ENCODE measurements at regions not wholly inside any gene's neighbourhood (a gene's known extent, or its start where the extent isn't known, plus 50 kb on each side); places are given as distances from the start of the nearest gene placed in this dataset.

GRCh38 chr2:2831633-2832032 lies 500.6 kb upstream of the MYT1L start:
- DNase-seq (ENCODE audit: low read depth, low spot score) = no peak

GRCh38 chr2:2830576-2830975 lies 499.5 kb upstream of the MYT1L start:
- no peak for DNase-seq (ENCODE audit: low read depth, low spot score)

GRCh38 chr2:2828774-2829368 lies 497.8 kb upstream of the MYT1L start:
- no peak for DNase-seq (ENCODE audit: low read depth, low spot score)

- no peak for DNase-seq (ENCODE audit: low read depth, low spot score)
Observed at GRCh38 chr2:2827761-2828221, 496.7 kb upstream of the MYT1L start.

- DNase-seq (ENCODE audit: low read depth, low spot score) = no peak
Observed at GRCh38 chr2:2827046-2827636, 496.1 kb upstream of the MYT1L start.

- no peak for DNase-seq (ENCODE audit: low read depth, low spot score)
Observed at GRCh38 chr2:2826621-2827020, 495.5 kb upstream of the MYT1L start.

GRCh38 chr2:2826209-2826551 lies 495.1 kb upstream of the MYT1L start:
- no peak for DNase-seq (ENCODE audit: low read depth, low spot score)

GRCh38 chr2:2825516-2826208 lies 494.6 kb upstream of the MYT1L start:
- DNase-seq (ENCODE audit: low read depth, low spot score) = no peak

- DNase-seq (ENCODE audit: low read depth, low spot score) = no peak
Observed at GRCh38 chr2:2825062-2825461, 494.0 kb upstream of the MYT1L start.

- DNase-seq (ENCODE audit: low read depth, low spot score) = no peak
Observed at GRCh38 chr2:2824588-2824987, 493.5 kb upstream of the MYT1L start.

- DNase-seq (ENCODE audit: low read depth, low spot score) = no peak
Observed at GRCh38 chr2:2823061-2823753, 492.1 kb upstream of the MYT1L start.

- DNase-seq (ENCODE audit: low read depth, low spot score) = no peak
Observed at GRCh38 chr2:2822143-2822542, 491.1 kb upstream of the MYT1L start.

- DNase-seq (ENCODE audit: low read depth, low spot score) = no peak
Observed at GRCh38 chr2:2812648-2813047, 481.6 kb upstream of the MYT1L start.

- DNase-seq (ENCODE audit: low read depth, low spot score) = no peak
Observed at GRCh38 chr2:2812117-2812516, 481.0 kb upstream of the MYT1L start.

GRCh38 chr2:2810504-2810903 lies 479.4 kb upstream of the MYT1L start:
- DNase-seq (ENCODE audit: low read depth, low spot score) = no peak

GRCh38 chr2:2809771-2810170 lies 478.7 kb upstream of the MYT1L start:
- no peak for DNase-seq (ENCODE audit: low read depth, low spot score)

GRCh38 chr2:2808551-2809058 lies 477.5 kb upstream of the MYT1L start:
- DNase-seq (ENCODE audit: low read depth, low spot score) = no peak

- DNase-seq (ENCODE audit: low read depth, low spot score) = no peak
Observed at GRCh38 chr2:2806711-2807110, 475.6 kb upstream of the MYT1L start.

GRCh38 chr2:2805263-2805662 lies 474.2 kb upstream of the MYT1L start:
- no peak for DNase-seq (ENCODE audit: low read depth, low spot score)

GRCh38 chr2:2804528-2804927 lies 473.5 kb upstream of the MYT1L start:
- no peak for DNase-seq (ENCODE audit: low read depth, low spot score)

- DNase-seq (ENCODE audit: low read depth, low spot score) = no peak
Observed at GRCh38 chr2:2801458-2801857, 470.4 kb upstream of the MYT1L start.

- no peak for DNase-seq (ENCODE audit: low read depth, low spot score)
Observed at GRCh38 chr2:2800697-2801096, 469.6 kb upstream of the MYT1L start.

Data from astrocyte of the hippocampus (primary cell).